Activated B cell treated with CpG ODN at 0.5 μM for 24 hours (primary cell): ENCODE measurements at regions not wholly inside any gene's neighbourhood (a gene's known extent, or its start where the extent isn't known, plus 50 kb on each side); places are given as distances from the start of the nearest gene placed in this dataset.

Source experiments
- ATAC-seq: fragments of 200-7000 bp; cut with Tn5 transposase; one replicate; pipeline ENCODE4 v1.10.0; 2021; ENCODE audit warnings: low read depth, mild to moderate bottlenecking, moderate library complexity
- CTCF ChIA-PET: fragments of 350-600 bp; sonication (Branson Sonifier 250); formaldehyde crosslinking; loops from one replicate; lab custom pipeline; 2021; ENCODE audit warnings: antibody characterized with exemption; lab: Charles Lee
- POLR2A ChIA-PET: fragments of 350-600 bp; sonication (Branson Sonifier 250); formaldehyde crosslinking; loops from one replicate; lab custom pipeline; 2021; ENCODE audit warnings: antibody characterized with exemption; lab: Charles Lee
- DNase-seq: peaks from one replicate; pipeline ENCODE4 v3.0.0; 2022
- H3K27ac Mint-ChIP-seq: one replicate; pipeline ENCODE4 v1.8.0; 2020; ENCODE audit warnings: mixed read lengths
- H3K27me3 Mint-ChIP-seq: one replicate; pipeline ENCODE4 v1.8.0; 2021; ENCODE audit warnings: mixed read lengths
- H3K36me3 Mint-ChIP-seq: one replicate; pipeline ENCODE4 v1.8.0; 2021; ENCODE audit warnings: low read depth, mixed read lengths
- H3K4me1 Mint-ChIP-seq: one replicate; pipeline ENCODE4 v1.8.0; 2021; ENCODE audit warnings: mixed read lengths
- H3K4me3 Mint-ChIP-seq: one replicate; pipeline ENCODE4 v1.8.0; 2020; ENCODE audit warnings: mild to moderate bottlenecking, mixed read lengths
- H3K9me3 Mint-ChIP-seq: one replicate; pipeline ENCODE4 v1.8.0; 2020; ENCODE audit warnings: mixed read lengths
- CTCF ChIP-seq: fragments of 200-600 bp; IDR thresholded peaks from one replicate; pipeline ENCODE4 v1.8.0; 2022; ENCODE audit warnings: antibody characterized with exemption, mild to moderate bottlenecking
- intact Hi-C: fragments of 100-400 bp; cut with micrococcal nuclease; formaldehyde crosslinking; loops from one replicate; pipeline ENCODE4 v1.15.1; 2024

- H3K4me1 Mint-ChIP-seq = no peaks in the 10 kb centered on the region
- H3K27me3 Mint-ChIP-seq = peaks cover 2% of the 10 kb centered on the region
- no peak overlapping the region for H3K4me3 Mint-ChIP-seq
- CTCF ChIA-PET = no interaction called here
- no peak overlapping the region for H3K27ac Mint-ChIP-seq
- no peaks in the 10 kb centered on the region for H3K9me3 Mint-ChIP-seq
- TF ChIP-seq CTCF = no peak
- POLR2A ChIA-PET = no interaction called here
- ATAC-seq (no peak), DNase-seq (no peak)
- no peaks in the 10 kb centered on the region for H3K36me3 Mint-ChIP-seq
- intact Hi-C loops = no loop called here
Observed at GRCh38 chr5:110108520-110108919, 418.8 kb downstream of the MAN2A1 start.

- no peak overlapping the region for H3K4me3 Mint-ChIP-seq
- TF ChIP-seq CTCF = no peak
- H3K36me3 Mint-ChIP-seq = no peaks in the 10 kb centered on the region
- no peaks in the 10 kb centered on the region for H3K4me1 Mint-ChIP-seq
- intact Hi-C loops = no loop called here
- ChIA-PET POLR2A (no interaction called here), CTCF (no interaction called here)
- H3K9me3 Mint-ChIP-seq = no peaks in the 10 kb centered on the region
- DNase-seq (no peak), ATAC-seq (no peak)
- no peak overlapping the region for H3K27ac Mint-ChIP-seq
- H3K27me3 Mint-ChIP-seq = no peaks in the 10 kb centered on the region
Observed at GRCh38 chr5:110109667-110110066, 419.9 kb downstream of the MAN2A1 start.

GRCh38 chr5:110112348-110112747 is 422.6 kb downstream of the MAN2A1 start:
- Mint-ChIP-seq H3K36me3 (no peaks in the 10 kb centered on the region), H3K27me3 (no peaks in the 10 kb centered on the region), H3K27ac (no peak overlapping the region), H3K4me1 (no peaks in the 10 kb centered on the region), H3K4me3 (no peak overlapping the region), H3K9me3 (peaks cover 2% of the 10 kb centered on the region)
- no peak for DNase-seq
- ATAC-seq = no peak
- POLR2A ChIA-PET = no interaction called here
- CTCF ChIA-PET = no interaction called here
- no peak for TF ChIP-seq CTCF
- intact Hi-C loops = no loop called here

GRCh38 chr5:110115503-110115902 is 425.8 kb downstream of the MAN2A1 start:
- no peaks in the 10 kb centered on the region for H3K27me3 Mint-ChIP-seq
- no peaks in the 10 kb centered on the region for H3K4me1 Mint-ChIP-seq
- no peak overlapping the region for H3K4me3 Mint-ChIP-seq
- H3K9me3 Mint-ChIP-seq = peaks cover 8% of the 10 kb centered on the region
- no peaks in the 10 kb centered on the region for H3K36me3 Mint-ChIP-seq
- CTCF ChIA-PET = no interaction called here
- ATAC-seq = no peak
- TF ChIP-seq CTCF = no peak
- DNase-seq = no peak
- H3K27ac Mint-ChIP-seq = no peak overlapping the region
- intact Hi-C loops = no loop called here
- POLR2A ChIA-PET = no interaction called here

GRCh38 chr5:110116539-110116938 is 426.8 kb downstream of the MAN2A1 start:
- POLR2A ChIA-PET = no interaction called here
- CTCF ChIA-PET = no interaction called here
- no peak overlapping the region for H3K4me3 Mint-ChIP-seq
- TF ChIP-seq CTCF = no peak
- no peaks in the 10 kb centered on the region for H3K4me1 Mint-ChIP-seq
- no peaks in the 10 kb centered on the region for H3K36me3 Mint-ChIP-seq
- H3K9me3 Mint-ChIP-seq = peaks cover 8% of the 10 kb centered on the region
- intact Hi-C loops = no loop called here
- H3K27ac Mint-ChIP-seq = no peak overlapping the region
- no peak for DNase-seq
- ATAC-seq = no peak
- no peaks in the 10 kb centered on the region for H3K27me3 Mint-ChIP-seq
